ENCODE measurements at regions not wholly inside any gene's neighbourhood (a gene's known extent, or its start where the extent isn't known, plus 50 kb on each side); places are given as distances from the start of the nearest gene placed in this dataset.

DNA sequence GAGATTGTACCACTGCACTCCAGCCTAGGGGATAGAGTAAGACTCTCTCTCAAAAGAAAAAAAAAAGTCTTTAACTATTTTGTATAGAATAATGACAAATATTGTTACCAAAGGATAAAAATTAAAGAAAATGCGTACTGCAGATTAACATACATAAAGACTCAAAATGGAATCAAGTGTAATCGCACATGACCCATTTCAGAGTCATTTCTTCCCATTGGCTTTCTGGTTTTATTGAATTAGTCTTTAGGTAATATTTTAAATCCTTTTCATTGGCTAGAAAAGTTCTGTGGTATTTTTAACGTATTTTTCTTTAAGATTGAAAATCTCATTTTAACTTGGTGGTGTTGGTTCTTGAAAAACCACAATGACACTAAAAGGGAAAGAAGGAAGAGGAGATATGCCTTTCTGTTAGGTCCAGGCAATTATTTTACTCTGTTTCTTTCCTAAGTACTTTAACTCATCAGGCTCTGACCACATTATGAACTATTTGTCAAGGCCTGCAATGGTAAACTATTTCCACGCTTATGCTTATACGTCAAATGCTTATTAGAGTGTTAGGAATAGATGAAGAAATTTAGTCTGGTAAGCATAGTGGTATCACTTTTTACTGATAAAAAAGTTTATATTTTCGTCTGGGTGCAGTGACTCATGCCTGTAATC lies 52.3 kb downstream of the PLEKHG1 start:
- no peak for ATAC-seq

GRCh38 chr6:150652848-150653613 lies 53.3 kb downstream of the PLEKHG1 start:
- TF ChIP-seq RARB (CRISPR knock-in tag; IDR thresholded peaks at IDR 0.05), result no peak
- TF ChIP-seq BACH2 (CRISPR knock-in tag; IDR thresholded peaks at IDR 0.05; ENCODE audit: borderline replicate concordance), result no peak
- ATAC-seq, result no peak

More for the DNA sequence above, 52.3 kb downstream of the PLEKHG1 start:
- no peak for TF ChIP-seq CSDC2 (CRISPR knock-in tag; IDR thresholded peaks at IDR 0.05)
- no peak for TF ChIP-seq ZNF8 (CRISPR knock-in tag; IDR thresholded peaks at IDR 0.05)
- TF ChIP-seq RARB (CRISPR knock-in tag; IDR thresholded peaks at IDR 0.05), result no peak
- TF ChIP-seq ZNF70 (CRISPR knock-in tag; IDR thresholded peaks at IDR 0.05), result no peak
- TF ChIP-seq CREB5 (CRISPR knock-in tag; IDR thresholded peaks at IDR 0.05; ENCODE audit: low read depth), result no peak
- no peak for TF ChIP-seq TOX (CRISPR knock-in tag; IDR thresholded peaks at IDR 0.05; ENCODE audit: borderline replicate concordance)
- no peak for TF ChIP-seq BACH2 (CRISPR knock-in tag; IDR thresholded peaks at IDR 0.05; ENCODE audit: borderline replicate concordance)
- no peak for TF ChIP-seq PATZ1 (CRISPR knock-in tag; IDR thresholded peaks at IDR 0.05; ENCODE audit: borderline replicate concordance)
- no peak for TF ChIP-seq CSRNP3 (CRISPR knock-in tag; IDR thresholded peaks at IDR 0.05)
- no peak for TF ChIP-seq ZC3H10 (CRISPR knock-in tag; IDR thresholded peaks at IDR 0.05)
- no peak for TF ChIP-seq ESRRG (CRISPR knock-in tag; IDR thresholded peaks at IDR 0.05)
- no peak for TF ChIP-seq ISL1 (CRISPR knock-in tag; IDR thresholded peaks at IDR 0.05)
- TF ChIP-seq OSR1 (CRISPR knock-in tag; IDR thresholded peaks at IDR 0.05), result no peak
- TF ChIP-seq TSHZ2 (CRISPR knock-in tag; IDR thresholded peaks at IDR 0.05), result no peak

GRCh38 chr6:150654608-150655007 lies 54.9 kb downstream of the PLEKHG1 start:
- no peak for ATAC-seq
- TF ChIP-seq ZC3H10 (CRISPR knock-in tag; IDR thresholded peaks at IDR 0.05) (no peak), OSR1 (CRISPR knock-in tag; IDR thresholded peaks at IDR 0.05) (no peak), SNAI2 (CRISPR knock-in tag; IDR thresholded peaks at IDR 0.05) (no peak)

DNA sequence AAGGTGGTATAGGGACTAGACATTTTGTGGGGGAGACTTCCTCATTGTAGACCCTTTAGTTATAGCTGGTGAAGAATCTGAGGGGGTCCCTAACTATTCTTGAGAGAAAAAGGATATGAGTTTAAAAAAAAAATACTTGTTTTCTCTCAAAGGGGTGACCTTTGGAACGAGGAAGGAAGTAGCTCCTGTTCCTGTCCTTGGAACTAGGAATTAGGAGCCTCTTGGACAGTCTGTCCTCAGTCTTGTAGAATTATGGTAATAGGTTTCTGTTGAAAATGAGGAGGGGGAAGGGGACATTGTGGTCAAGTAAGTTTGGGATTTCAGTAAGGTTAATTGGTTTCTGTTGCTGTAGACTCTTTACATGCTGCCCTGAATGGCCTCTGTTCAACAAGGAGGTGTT lies 56.5 kb downstream of the PLEKHG1 start:
- no peak for ATAC-seq
- TF ChIP-seq ZFP30 (CRISPR knock-in tag; IDR thresholded peaks at IDR 0.05) (no peak), TCF4 (CRISPR knock-in tag; IDR thresholded peaks at IDR 0.05; ENCODE audit: borderline replicate concordance) (no peak), ISL1 (CRISPR knock-in tag; IDR thresholded peaks at IDR 0.05) (no peak), BACH2 (CRISPR knock-in tag; IDR thresholded peaks at IDR 0.05; ENCODE audit: borderline replicate concordance) (no peak), OSR1 (CRISPR knock-in tag; IDR thresholded peaks at IDR 0.05) (no peak), SNAI2 (CRISPR knock-in tag; IDR thresholded peaks at IDR 0.05) (no peak), ZNF70 (CRISPR knock-in tag; IDR thresholded peaks at IDR 0.05) (no peak), ZNF565 (CRISPR knock-in tag; conservative IDR thresholded peaks at IDR 0.05; ENCODE audit: low read depth) (no peak), CSDC2 (CRISPR knock-in tag; IDR thresholded peaks at IDR 0.05) (no peak), PATZ1 (CRISPR knock-in tag; IDR thresholded peaks at IDR 0.05; ENCODE audit: borderline replicate concordance) (no peak), RARB (CRISPR knock-in tag; IDR thresholded peaks at IDR 0.05) (no peak), ZC3H10 (CRISPR knock-in tag; IDR thresholded peaks at IDR 0.05) (no peak), ZFP3 (CRISPR knock-in tag; IDR thresholded peaks at IDR 0.05) (no peak), TOX (CRISPR knock-in tag; IDR thresholded peaks at IDR 0.05; ENCODE audit: borderline replicate concordance) (no peak), PPARA (CRISPR knock-in tag; IDR thresholded peaks at IDR 0.05; ENCODE audit: borderline replicate concordance) (no peak), TSHZ2 (CRISPR knock-in tag; IDR thresholded peaks at IDR 0.05) (no peak), ZNF8 (CRISPR knock-in tag; IDR thresholded peaks at IDR 0.05) (no peak)

Measured in SK-N-SH treated with all-trans-retinoic acid at 6 μM for 48 hours (cell line).